GM21723 (cell line): ENCODE measurements at regions not wholly inside any gene's neighbourhood (a gene's known extent, or its start where the extent isn't known, plus 50 kb on each side); places are given as distances from the start of the nearest gene placed in this dataset.

Source experiments
- ATAC-seq: cut with Tn5 transposase; IDR thresholded peaks from one replicate; pipeline ENCODE4 v1.9.1; 2021; ENCODE audit warnings: mild to moderate bottlenecking, moderate library complexity; ENCODE audit not compliant: unreplicated experiment

DNA sequence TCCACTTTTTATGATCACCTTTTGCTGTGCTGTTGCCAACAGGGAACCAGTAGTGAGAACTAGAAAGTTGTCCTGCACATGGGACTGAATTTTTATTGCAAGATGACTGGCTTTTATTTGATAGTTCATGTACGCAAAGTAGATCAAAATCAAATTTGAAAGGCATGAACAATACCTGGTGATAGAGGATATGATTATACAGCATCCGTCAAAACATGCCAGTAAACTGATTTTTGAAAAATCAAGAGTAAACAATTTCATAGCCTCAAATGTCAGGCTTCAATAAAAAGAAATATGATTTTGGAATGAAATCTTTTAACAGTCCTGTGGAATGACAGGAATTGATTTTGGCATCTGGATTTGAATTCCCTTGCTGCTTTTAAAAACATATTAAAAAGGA is 219.6 kb upstream of the LRRN1 start:
- no peak for ATAC-seq

DNA sequence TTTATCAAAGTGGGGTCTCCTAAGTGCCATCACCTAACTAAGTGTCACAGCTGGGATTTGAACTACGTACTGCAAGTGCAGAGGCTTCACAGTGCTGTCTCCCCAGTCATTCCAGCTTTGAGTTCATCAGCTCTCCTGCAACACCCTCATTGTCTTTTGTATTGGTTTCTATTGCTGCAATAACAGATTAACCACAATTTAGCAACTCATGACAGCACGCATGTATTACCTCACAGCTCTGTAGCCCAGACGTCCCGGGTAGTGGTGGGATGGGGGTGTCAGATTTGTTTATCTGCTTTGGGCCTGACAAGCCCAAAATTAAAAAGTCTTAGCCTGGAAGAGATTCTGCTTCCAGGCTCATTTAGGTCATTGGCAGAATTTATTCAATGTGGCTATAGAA is 220.5 kb upstream of the LRRN1 start:
- no peak for ATAC-seq

DNA sequence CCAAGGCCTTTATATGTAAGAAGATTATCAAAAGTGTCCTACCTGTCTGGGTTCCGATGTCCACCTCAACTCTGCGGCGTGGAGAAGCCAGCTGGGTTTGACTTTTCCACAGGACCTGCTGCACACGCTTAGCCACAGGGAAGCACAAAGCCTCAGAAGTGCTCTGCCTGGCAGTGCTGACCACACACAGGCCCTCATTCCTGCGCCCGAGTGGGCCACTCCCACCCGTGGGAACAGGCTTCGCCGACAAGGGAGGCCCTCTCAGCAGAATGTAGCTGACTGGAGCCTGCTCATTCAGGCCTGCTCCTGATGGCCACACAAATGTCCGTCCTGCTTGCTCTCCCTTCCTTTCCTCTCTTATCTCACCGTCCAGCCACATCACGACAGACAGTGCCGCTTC is 221.4 kb upstream of the LRRN1 start:
- no peak for ATAC-seq

DNA sequence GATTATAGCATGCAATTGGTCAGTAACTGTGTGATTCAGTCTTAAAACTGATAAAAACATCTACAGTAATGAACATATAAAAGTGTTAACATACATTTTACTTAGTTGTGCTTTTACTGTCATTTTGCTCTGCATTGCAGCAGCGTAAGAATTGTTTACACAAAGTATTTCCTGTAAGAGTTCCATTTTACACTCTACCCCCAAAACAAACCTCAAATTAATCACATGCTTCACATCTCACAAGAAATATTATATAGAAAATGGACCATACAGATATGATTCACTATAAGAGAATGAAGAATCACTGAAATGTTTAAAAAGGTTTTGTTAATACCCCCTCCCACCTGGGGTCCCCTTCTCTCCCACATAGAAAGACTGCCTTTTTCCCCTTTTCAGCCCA is 225.9 kb upstream of the LRRN1 start:
- ATAC-seq: no peak

DNA sequence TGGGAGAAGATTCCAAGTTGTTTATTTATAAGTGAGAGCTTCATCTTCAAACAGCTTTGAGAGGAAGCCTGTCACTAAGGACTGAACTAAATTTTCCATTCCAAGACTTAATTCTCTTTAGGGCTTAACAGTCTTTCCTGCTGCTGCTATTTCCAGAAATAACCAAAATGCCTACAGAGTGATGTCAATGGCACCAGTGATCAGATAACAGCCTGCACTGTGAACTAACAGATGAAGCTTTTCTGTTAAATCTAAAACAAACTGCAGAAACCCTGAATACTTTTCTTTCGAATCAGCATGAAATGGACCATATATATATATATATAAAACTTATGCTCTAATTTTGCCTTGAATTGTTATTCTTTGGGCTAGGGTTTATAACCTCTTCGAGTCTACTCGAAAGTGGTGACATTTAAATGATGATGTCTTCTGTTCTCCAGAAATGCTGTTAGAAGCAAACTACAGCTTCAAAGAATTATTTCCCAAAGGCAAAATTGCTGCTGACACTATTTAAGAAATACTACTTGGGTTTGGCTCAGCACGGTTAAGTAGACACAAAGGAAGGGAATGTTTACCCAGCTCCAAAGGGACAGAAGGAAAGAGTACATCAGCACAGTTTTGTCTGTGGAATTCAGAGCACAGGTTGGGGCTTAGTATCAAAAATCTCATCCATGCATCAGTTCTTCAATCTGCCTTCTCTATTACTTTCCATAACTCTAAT is 238.5 kb upstream of the LRRN1 start:
- no peak for ATAC-seq

DNA sequence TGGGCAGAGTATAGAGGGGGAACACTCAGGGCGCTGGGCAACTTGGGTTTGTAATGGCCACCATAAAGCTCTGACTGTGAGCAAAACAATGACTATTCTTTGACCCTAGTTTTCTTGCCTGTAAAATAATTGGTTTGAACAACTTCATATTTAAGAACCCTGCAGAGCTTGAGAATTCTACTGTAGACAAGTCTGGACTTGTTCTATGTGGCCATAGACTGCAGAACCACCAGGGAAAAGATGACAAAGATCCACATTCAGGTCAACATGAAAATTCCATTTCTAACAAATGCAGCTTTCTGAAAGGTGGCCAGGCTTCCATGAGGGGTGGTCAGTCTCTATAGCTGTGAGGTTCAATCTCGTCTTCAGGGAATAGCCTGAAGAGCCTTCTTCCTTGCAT is 239.4 kb upstream of the LRRN1 start:
- no peak for ATAC-seq

DNA sequence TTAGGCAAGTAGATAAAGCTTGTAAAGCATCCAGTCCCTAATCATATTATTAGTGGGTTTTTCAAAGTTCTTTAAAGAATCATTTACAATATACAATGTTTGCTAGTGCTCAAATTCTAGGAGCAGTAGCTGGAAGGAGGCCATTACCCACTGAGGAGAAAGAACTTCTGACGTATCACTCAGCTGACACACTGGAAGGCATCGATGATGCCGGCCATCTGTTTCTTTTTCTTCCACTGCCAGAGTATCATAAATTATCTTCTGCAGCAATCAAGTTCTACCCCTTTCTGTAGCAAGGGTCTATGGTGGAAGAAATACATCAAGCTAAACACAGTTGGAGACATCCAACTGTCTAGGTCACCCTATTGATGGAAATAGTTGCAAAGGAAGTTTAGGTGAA is 243.2 kb upstream of the LRRN1 start:
- no peak for ATAC-seq

DNA sequence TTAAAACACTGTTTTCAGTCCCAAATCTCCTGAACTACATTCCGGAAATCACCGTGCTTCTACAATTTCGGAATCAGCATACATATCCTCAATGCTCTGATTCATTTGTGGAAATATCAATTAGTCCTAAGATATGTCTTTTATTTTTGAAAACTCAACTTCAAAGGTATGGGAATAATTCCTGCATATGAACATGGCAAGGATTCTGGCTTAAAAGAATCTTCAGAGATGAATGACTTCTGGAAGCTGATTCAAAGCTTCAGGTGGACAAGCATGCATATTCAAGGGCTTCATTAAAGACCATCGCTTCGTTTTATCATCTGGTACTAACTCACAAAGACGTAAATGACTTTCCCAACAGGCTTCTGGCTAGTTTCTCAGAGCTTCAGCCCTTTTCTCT is 246.0 kb upstream of the LRRN1 start:
- ATAC-seq: no peak

DNA sequence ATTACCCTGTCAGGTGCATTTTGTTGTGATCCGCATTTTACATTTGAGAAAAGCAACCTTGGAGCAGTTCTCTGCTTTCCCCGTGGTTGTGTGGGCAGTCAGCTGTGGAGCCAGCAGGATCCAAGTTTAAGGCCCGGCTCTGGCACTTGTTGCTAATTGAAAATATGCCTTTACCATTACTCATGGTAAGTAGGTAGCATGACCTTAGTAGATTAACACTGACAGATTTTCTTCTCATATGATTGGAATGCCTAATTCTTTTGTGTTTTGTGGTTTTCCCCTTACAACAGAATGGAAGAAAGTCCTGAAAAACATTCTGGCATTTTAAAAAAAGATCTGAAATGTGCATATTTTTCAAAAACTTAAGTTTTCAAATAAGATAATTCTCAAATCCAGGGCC is 246.5 kb upstream of the LRRN1 start:
- no peak for ATAC-seq

DNA sequence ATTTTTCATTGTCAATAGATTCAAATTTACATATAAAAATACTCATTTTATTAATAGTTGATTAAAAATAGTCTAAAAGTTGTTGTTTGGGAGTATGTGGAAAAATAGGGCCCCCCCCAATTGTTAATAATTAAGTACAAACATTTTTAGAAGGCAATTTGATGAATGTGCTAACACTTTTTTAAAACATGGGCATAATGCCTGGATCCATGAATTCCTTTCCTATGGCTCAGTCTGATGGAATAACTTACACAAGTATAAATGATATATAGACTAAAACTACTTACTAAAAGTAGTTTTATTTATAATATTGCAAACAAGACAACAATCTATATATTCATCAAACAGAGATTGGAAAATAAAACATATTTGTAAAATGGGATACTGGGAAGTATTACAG is 247.2 kb upstream of the LRRN1 start:
- ATAC-seq: no peak

DNA sequence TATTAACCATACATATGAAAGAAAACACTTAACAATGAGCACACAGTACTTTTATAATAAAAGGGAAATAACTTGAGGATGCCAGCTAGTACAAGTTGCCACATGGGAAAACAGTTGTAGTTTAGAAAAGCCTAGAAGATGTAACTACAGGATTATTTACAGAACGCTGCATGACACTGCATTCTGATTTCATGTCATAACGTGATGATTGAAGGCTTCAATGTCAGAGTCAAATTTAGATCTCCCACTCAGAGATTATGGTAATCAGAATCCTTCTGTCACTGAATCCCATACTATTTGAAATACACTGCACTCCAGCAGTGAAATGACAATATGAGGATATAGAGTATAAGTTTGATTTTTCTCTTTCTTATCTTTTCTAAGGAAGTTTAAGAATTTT is 253.9 kb upstream of the LRRN1 start:
- ATAC-seq: no peak

DNA sequence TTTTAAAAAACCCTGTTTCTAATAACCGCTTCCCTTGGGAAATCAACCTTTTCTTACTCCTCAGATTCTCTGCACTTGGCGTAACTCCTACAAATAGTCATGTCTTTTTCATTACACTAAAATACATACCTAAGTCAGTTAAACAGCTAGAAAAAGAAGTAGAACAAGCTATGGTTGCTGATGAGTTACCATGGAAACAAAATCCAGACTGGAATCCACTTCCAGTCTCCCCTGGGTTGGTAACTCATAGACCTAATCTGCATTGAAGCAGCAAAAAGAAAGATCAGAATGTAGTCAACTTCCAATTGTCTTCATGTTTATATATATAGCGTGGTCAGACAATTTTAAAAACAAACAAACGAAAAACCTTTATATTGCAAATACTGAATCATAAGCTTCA is 260.8 kb upstream of the LRRN1 start:
- no peak for ATAC-seq

DNA sequence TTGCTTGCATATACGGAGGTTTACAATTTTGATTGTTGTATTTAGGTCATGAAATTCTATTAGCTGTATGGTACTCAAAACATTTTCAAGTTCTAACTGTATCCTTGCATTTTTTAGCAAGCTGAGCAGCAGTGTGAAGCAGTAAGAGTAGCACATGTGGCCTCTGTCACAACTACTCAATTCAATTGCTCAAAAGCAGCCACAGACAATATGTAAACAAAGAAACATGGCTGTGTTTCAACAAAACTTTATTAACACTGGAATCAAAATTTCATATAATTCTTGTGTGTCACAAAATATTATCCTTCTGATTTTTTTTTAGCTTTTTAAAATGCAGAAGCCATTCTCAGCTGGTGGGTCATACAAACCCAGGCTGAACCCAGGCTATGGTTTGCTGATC is 266.7 kb upstream of the LRRN1 start:
- ATAC-seq: no peak

DNA sequence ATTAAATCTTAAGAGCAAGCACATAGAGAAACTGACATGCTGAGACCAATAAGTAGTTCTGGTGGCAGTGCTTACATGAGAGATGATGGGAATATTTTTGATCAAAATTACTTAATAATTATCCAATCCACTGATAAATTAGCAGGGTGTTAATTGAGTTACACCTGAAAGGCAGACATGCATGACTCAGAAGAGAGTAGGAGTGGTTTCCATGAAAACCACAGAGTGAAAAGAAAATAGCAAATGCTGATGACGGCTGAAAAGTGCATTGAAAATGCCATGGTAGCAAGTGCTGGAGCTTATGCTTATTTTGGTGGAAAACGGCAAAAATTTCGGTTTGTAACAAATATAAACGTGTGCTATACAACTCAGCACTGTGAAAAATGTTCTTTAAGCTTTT is 267.8 kb upstream of the LRRN1 start:
- no peak for ATAC-seq

DNA sequence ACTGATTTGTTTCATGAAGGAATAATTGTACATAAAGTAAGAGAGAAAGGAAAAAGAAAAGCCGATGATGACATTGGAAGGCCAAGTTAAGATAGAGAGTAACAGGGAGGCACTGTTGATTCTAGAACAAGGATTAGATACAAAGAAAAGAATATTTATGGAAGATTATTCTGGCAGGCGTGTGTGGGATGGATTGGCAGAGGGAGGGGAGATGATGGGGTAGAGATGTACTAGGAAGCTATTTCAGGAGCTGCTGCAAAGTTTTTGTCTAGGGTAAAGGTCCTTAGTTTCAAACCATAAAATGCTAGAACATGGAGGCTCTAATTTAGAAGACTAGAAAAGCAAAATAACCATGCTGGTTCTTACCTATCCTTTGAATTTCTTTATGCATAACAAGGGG is 280.0 kb upstream of the LRRN1 start:
- ATAC-seq: no peak

DNA sequence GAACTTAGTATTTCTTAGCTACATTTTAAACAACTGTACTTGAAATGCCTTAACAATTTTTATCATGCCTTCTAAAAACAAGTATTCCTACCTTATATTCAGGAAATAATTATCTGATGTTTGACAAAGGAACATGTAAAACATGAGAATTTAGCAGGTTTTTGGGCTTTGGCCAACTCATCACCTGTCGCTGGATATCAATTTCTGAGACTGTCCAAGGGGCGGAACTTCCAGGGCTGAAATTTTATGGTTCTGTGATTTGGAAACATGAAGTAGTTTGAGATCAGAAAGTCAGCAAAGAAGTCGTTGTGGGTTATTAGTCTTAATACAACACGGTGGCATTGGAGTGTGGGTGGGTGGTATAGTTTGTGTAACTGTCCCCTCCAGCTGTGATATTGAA is 282.2 kb upstream of the LRRN1 start:
- ATAC-seq: no peak

DNA sequence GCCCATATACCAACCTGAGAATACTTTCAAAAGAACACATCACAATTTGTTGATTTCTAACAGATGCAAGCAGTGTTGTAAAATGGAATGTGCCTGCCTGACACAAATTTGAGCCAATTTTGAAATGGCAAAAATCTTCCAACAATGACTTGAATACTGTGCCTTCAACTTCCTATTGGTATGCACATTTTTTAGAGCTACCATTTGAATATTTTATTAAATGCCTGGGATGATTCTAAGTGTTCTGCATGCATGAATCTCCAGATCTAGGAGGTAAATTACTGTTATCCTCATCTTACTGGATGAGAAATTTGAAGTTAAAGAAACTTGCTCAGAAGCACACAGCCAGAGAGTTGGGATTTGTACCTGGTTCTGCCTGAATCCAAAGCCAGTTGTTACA is 282.8 kb upstream of the LRRN1 start:
- no peak for ATAC-seq

DNA sequence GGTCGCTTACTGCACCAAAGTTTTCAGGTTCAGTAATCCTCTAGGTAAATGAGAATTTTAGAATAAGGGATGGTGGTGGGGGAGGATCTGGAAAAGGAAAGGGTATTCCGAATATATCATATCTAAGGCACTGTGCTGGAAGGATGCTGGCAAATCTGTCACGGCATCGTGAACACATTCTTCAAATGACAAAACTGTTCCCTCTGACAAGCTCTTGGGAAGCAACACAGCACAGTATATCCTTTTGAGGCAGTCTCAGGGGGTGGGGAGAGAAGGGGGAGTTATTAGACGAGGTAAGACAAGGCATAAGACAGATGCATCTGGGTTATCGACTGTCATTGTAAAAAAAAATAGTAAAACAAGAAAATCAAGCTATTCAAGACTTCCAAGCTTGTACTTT is 289.6 kb upstream of the LRRN1 start:
- no peak for ATAC-seq

DNA sequence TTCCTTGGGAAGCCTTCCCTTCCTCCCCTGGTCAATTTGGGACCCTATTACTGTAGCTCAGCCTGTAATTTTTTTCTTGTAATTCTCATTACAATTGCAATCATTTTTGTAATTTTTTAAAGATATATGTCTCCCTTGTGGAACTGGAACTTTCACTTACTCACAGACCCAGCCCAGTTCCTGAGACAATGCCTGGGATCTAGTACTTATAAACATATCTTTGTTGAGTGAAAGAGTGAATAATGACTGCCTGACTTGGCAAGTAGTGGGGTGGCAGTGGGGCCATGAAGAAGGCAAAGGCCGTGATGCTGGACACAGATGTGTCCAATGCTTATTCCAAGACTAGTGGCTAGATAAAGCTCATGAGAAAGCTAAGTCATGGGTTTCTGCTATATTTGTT is 294.5 kb upstream of the LRRN1 start:
- ATAC-seq: no peak

DNA sequence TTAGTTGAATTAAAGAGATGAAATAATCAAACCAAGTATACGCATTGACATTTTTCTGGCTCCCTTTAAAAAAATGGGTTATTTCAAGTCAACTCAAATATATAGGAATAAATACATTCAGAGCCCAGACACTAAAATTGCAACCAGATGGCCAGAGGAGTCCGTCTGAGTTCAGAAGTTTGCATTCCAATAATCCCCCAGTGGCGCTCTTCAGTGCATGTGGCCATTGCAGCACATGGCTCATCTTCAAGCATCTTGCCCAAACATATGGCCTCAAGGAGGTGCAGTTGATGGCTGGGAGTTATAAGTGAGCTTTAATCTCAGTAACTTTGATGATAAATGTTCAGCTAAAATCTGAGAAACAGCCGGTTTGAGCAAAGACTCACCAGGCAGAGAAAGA is 295.8 kb upstream of the LRRN1 start:
- ATAC-seq: no peak

DNA sequence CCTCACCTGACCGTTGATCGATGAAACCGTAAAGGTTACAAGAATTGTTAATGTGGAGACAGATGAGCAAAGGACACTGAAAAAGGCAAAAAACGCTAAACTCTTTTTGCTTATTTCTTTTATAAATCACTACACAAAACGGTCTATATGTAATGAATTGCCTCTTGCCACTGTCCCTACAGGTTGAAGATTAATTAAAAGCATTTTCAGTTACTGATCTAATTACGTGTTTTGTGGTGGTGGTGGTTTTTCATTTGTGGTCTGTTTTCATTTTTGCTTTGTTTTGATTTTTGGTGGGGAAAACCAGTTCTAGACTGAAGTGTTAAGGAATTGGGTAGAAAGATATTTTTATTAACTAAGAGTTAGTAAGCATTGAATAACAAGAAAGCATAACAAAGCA is 299.2 kb upstream of the LRRN1 start:
- no peak for ATAC-seq

DNA sequence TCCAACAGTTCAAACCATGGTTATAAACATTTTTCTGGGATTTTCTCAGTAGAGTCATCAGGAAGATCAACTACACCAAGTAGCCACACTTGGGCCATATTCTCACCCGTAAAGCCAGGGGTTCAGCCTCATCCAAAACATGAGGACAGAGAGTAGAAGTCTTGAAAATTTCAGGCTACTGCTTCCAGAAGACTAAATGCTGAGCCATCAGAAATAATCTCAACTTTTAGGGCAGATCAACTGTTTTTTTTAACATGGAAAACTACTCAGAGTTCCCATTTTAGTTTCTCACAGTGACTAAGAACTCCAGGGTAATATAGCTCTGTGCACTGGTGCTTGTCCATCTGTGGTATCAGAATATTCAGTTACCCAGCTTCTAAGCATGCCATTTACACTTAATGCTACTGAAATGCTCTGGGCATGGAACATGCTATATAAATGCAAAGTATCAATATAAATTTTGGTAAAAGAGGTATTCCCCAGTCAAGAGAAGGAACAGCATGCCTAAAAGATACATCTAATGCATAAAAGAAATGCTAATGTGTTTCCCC is 300.1 kb upstream of the LRRN1 start:
- ATAC-seq: no peak

DNA sequence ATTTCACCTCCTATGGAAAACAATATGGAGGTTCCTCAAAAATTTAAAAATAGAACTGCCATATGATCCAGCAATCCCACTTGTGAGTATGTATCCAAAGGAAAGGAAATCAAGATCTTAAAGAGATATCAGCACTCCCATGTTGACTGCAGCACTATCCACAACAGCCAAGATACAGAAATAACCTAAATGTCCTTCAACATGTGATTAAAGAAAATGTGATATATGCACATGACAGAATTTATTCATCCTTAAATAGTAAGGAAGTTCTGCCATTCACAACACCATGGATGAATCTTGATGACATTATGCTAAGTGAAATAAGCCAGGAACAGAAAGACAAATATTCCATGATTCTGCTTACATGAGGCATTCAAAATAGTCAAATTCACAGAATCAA is 303.6 kb upstream of the LRRN1 start:
- no peak for ATAC-seq
